ENCODE measurements at regions not wholly inside any gene's neighbourhood (a gene's known extent, or its start where the extent isn't known, plus 50 kb on each side); places are given as distances from the start of the nearest gene placed in this dataset.

DNA sequence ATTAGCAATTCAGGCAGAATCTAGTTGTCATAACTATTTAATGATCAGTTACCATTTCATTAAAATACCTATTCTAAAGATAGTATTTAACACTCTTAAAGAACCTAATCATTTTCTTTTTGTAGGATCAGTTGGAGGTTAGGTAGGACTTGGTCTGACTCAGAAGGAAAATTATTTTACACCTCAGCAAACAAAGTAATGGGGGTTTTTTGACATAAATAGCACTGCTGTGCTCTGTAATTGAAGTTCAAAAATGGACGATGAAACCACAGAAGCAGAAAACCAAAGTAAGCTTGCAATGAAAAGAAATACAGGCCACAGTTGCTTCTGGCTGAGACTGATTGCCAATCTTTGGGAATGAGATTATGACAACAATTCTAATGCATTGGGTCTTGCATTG lies 187.0 kb upstream of the TRPM3 start:
- dilution Hi-C loops (cut with MboI; ENCODE audit: extremely low pct_ligation_motif_present, low sequenced_read_pairs): no loop called here
- Histone ChIP-seq H3K9me3 (replicated peaks; ENCODE audit: control insufficient read depth, insufficient read depth, low read length) (no peaks in the 10 kb centered on the region), H3K4me2 (ENCODE audit: insufficient read depth, low read length) (no peak overlapping the region), H3K4me1 (ENCODE audit: control insufficient read depth, extremely low read depth, insufficient read depth, low read length) (no peaks in the 10 kb centered on the region), H3K27me3 (ENCODE audit: control insufficient read depth in 2 of 2, insufficient read depth in 2 of 2, low read length in 2 of 2) (no peaks in the 10 kb centered on the region), H2AFZ (ENCODE audit: low read depth, low read length) (no peak overlapping the region), H3K9ac (replicated peaks; ENCODE audit: extremely low read depth, insufficient read depth, low read length) (no peak overlapping the region), H3K27ac (ENCODE audit: insufficient read depth, low read depth, low read length) (no peak overlapping the region), H4K20me1 (replicated peaks; ENCODE audit: control insufficient read depth, extremely low read depth, insufficient read depth, low read length) (no peaks in the 10 kb centered on the region), H3K9me1 (replicated peaks; ENCODE audit: control insufficient read depth, extremely low read depth, insufficient read depth, low read length) (no peaks in the 10 kb centered on the region), H3K79me2 (ENCODE audit: control insufficient read depth, insufficient read depth, low read length) (no peaks in the 10 kb centered on the region), H3K4me3 (replicated peaks in 1 of 3; ENCODE audit: insufficient read depth in 1 of 3, low read depth in 1 of 3, low read length in 3 of 3) (no peak overlapping the region), H3K36me3 (ENCODE audit: control insufficient read depth in 2 of 2, extremely low read depth in 1 of 2, insufficient read depth in 2 of 2, low read length in 2 of 2) (no peaks in the 10 kb centered on the region)
- FAIRE-seq (no peak), DNase-seq (ENCODE audit: low read depth, low spot score) (no peak)
- POLR2A ChIA-PET: no interaction called here
- no TSS peak for BruUV-seq (replicated peaks)
- intact Hi-C loops (cut with micrococcal nuclease): no loop called here
- CTCF ChIA-PET: interaction anchor here (1.1 kb wide), 1 partner anchor 23 kb away, joined by 4 read pairs; no protein-coding TSS in a partner anchor
- TF ChIP-seq, protein P1, sequence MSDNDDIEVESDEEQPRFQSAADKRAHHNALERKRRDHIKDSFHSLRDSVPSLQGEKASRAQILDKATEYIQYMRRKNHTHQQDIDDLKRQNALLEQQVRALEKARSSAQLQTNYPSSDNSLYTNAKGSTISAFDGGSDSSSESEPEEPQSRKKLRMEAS (IDR thresholded peaks at IDR 0.05; ENCODE audit: insufficient read depth, insufficient read length): no peak
- TF ChIP-seq, protein P2, sequence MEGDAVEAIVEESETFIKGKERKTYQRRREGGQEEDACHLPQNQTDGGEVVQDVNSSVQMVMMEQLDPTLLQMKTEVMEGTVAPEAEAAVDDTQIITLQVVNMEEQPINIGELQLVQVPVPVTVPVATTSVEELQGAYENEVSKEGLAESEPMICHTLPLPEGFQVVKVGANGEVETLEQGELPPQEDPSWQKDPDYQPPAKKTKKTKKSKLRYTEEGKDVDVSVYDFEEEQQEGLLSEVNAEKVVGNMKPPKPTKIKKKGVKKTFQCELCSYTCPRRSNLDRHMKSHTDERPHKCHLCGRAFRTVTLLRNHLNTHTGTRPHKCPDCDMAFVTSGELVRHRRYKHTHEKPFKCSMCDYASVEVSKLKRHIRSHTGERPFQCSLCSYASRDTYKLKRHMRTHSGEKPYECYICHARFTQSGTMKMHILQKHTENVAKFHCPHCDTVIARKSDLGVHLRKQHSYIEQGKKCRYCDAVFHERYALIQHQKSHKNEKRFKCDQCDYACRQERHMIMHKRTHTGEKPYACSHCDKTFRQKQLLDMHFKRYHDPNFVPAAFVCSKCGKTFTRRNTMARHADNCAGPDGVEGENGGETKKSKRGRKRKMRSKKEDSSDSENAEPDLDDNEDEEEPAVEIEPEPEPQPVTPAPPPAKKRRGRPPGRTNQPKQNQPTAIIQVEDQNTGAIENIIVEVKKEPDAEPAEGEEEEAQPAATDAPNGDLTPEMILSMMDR (IDR thresholded peaks at IDR 0.05; ENCODE audit: extremely low read depth in 1 of 2, insufficient read depth in 1 of 2, low read depth in 1 of 2, low read length in 2 of 2): no peak
- TF ChIP-seq GATA2 (IDR thresholded peaks at IDR 0.05; ENCODE audit: insufficient read depth, insufficient read length, low read depth, low read length) (no peak), POLR2AphosphoS5 (IDR thresholded peaks at IDR 0.05; ENCODE audit: insufficient read depth, low read depth, low read length) (no peak), EZH2 (IDR thresholded peaks at IDR 0.05; ENCODE audit: borderline replicate concordance, low read depth, low read length, severe bottlenecking) (no peak), FOS (IDR thresholded peaks at IDR 0.05; ENCODE audit: borderline replicate concordance, insufficient read depth, low read length) (no peak), JUN (IDR thresholded peaks at IDR 0.05; ENCODE audit: borderline replicate concordance, insufficient read depth, insufficient read length, low read depth) (no peak), POLR2A (IDR thresholded peaks at IDR 0.05; ENCODE audit: low read depth, low read length) (no peak), MYC (IDR thresholded peaks at IDR 0.05; ENCODE audit: low read depth, low read length) (no peak)

Measured in endothelial cell of umbilical vein (primary cell).